GM12801 (cell line): ENCODE measurements at regions not wholly inside any gene's neighbourhood (a gene's known extent, or its start where the extent isn't known, plus 50 kb on each side); places are given as distances from the start of the nearest gene placed in this dataset.

Source experiments
- CTCF ChIP-seq: IDR thresholded peaks from one replicate; pipeline ENCODE4 v1.5.1; 2011; ENCODE audit warnings: control low read depth; ENCODE audit not compliant: insufficient read length; ENCODE audit errors: extremely low read depth

GRCh38 chr10:64503429-64503828, 982.2 kb downstream of the REEP3 start:
- TF ChIP-seq CTCF: no peak

- no peak for TF ChIP-seq CTCF
Measured at GRCh38 chr10:64505501-64505900, 984.3 kb downstream of the REEP3 start.

- TF ChIP-seq CTCF: no peak
Measured at GRCh38 chr10:64506963-64507362, 985.8 kb downstream of the REEP3 start.

- TF ChIP-seq CTCF: no peak
Measured at GRCh38 chr10:64507651-64508028, 986.4 kb downstream of the REEP3 start.

- no peak for TF ChIP-seq CTCF
Measured at GRCh38 chr10:64508029-64508661, 986.9 kb downstream of the REEP3 start.

GRCh38 chr10:64515970-64516699, 994.9 kb downstream of the REEP3 start:
- TF ChIP-seq CTCF: no peak

GRCh38 chr10:64518456-64518855, 997.3 kb downstream of the REEP3 start:
- TF ChIP-seq CTCF: no peak
